ENCODE measurements at regions not wholly inside any gene's neighbourhood (a gene's known extent, or its start where the extent isn't known, plus 50 kb on each side); places are given as distances from the start of the nearest gene placed in this dataset.

DNA sequence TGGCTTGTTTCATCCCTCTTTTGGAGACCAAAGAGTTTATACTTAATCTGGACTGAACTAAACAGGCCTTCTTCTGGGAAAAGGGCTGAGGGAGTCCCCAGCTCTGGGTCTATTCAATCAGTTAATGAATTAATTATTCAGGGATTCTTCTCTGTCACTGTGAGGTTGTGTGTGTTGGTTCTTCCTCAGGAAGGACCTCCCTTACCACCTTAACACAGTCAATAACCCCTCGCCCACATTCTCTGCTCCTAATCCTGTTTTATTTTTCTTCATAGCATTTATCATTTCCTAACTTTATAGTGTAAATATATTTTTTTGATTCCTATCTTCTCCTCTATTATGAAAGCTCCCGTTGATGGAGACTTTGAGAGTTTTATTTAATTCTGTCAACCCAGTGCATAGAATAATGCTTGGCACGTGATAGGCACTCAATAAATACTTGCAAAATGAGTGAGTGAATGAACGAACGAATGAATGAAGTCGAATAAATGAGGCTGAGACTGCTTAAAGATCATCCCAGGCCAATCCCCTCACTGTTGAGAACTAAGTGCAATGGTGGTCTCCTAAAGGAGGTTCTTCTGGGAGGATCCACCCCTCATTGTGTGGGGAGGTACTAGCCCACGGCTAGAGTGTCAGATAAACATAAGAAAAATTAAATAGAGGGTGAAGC lies 179.6 kb upstream of the JARID2 start:
- intact Hi-C loops (cut with micrococcal nuclease) = no loop called here
- ATAC-seq (no peak), DNase-seq (ENCODE audit: low read depth, low spot score) (no peak)
- Histone ChIP-seq H3K4me3 (replicated peaks in 1 of 2; ENCODE audit: low read depth in 1 of 2, low read length in 2 of 2) (no peak overlapping the region), H4K20me1 (ENCODE audit: insufficient read depth) (no peaks in the 10 kb centered on the region), H3K9me2 (ENCODE audit: insufficient read depth) (no peaks in the 10 kb centered on the region), H3K27me3 (ENCODE audit: insufficient read depth, low read length) (no peaks in the 10 kb centered on the region), H3K27ac (ENCODE audit: low read depth, low read length) (no peak overlapping the region), H3K79me2 (ENCODE audit: insufficient read depth, low read length) (no peaks in the 10 kb centered on the region), H2AFZ (ENCODE audit: low read depth, low read length, poor library complexity, severe bottlenecking) (peak overlapping the region; percentile 77), H3K4me1 (ENCODE audit: control insufficient read depth in 1 of 2, insufficient read depth in 2 of 2, low read length in 2 of 2) (peaks cover 0 to 21% of the 10 kb centered on the region in 2 experiments; a peak in 2 of 4 replicates), H3K4me2 (ENCODE audit: low read length) (peak overlapping the region; percentile 40), H3K9ac (ENCODE audit: low read length) (no peak overlapping the region), H3K36me3 (ENCODE audit: control insufficient read depth in 1 of 2, insufficient read depth in 2 of 2, low read length in 2 of 2) (no peaks in the 10 kb centered on the region), H3K9me3 (ENCODE audit: control insufficient read depth in 1 of 2, insufficient read depth in 1 of 2, low read depth in 1 of 2, low read length in 2 of 2) (no peaks in the 10 kb centered on the region)
- TF ChIP-seq POLR2A (IDR thresholded peaks at IDR 0.05; ENCODE audit: borderline replicate concordance, extremely low read depth, insufficient read depth, insufficient read length) (no peak), SIN3A (IDR thresholded peaks at IDR 0.05; ENCODE audit: low read depth) (no peak), JUND (IDR thresholded peaks at IDR 0.05) (no peak)
- TF ChIP-seq, protein P1, sequence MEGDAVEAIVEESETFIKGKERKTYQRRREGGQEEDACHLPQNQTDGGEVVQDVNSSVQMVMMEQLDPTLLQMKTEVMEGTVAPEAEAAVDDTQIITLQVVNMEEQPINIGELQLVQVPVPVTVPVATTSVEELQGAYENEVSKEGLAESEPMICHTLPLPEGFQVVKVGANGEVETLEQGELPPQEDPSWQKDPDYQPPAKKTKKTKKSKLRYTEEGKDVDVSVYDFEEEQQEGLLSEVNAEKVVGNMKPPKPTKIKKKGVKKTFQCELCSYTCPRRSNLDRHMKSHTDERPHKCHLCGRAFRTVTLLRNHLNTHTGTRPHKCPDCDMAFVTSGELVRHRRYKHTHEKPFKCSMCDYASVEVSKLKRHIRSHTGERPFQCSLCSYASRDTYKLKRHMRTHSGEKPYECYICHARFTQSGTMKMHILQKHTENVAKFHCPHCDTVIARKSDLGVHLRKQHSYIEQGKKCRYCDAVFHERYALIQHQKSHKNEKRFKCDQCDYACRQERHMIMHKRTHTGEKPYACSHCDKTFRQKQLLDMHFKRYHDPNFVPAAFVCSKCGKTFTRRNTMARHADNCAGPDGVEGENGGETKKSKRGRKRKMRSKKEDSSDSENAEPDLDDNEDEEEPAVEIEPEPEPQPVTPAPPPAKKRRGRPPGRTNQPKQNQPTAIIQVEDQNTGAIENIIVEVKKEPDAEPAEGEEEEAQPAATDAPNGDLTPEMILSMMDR (IDR thresholded peaks at IDR 0.05 in 2 of 3, conservative IDR thresholded peaks at IDR 0.05 in 1 of 3; ENCODE audit: borderline replicate concordance in 1 of 3, insufficient read depth in 1 of 3, low read depth in 2 of 3, low read length in 2 of 3) = no peak
- TF ChIP-seq, protein P2, sequence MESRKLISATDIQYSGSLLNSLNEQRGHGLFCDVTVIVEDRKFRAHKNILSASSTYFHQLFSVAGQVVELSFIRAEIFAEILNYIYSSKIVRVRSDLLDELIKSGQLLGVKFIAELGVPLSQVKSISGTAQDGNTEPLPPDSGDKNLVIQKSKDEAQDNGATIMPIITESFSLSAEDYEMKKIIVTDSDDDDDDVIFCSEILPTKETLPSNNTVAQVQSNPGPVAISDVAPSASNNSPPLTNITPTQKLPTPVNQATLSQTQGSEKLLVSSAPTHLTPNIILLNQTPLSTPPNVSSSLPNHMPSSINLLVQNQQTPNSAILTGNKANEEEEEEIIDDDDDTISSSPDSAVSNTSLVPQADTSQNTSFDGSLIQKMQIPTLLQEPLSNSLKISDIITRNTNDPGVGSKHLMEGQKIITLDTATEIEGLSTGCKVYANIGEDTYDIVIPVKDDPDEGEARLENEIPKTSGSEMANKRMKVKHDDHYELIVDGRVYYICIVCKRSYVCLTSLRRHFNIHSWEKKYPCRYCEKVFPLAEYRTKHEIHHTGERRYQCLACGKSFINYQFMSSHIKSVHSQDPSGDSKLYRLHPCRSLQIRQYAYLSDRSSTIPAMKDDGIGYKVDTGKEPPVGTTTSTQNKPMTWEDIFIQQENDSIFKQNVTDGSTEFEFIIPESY (IDR thresholded peaks at IDR 0.05; ENCODE audit: extremely low read depth, insufficient replicate concordance, low read length) = no peak
- ChIA-PET POLR2A (no interaction called here), RAD21 (ENCODE audit: low non-redundant PET in 1 of 2, low total read pairs in 2 of 2, uncharacterized antibody in 2 of 2, unreplicated experiment in 2 of 2) (no interaction called here), CTCF (no interaction called here)
- no TSS peak for BruUV-seq (replicated peaks)

All from HCT116 (cell line).